Skin epidermis (tissue), 12 donors: ENCODE measurements at regions not wholly inside any gene's neighbourhood (a gene's known extent, or its start where the extent isn't known, plus 50 kb on each side); places are given as distances from the start of the nearest gene placed in this dataset.
"Not testable (repeated sequence)": the region's sequence is repeated elsewhere in the genome, so short reads cannot be mapped to it uniquely, and the experiment has no call there.

Experiments used
- H3K27ac ChIP-seq, 21 experiments: fragments of 200-600 bp; sonication (generic) in 11 of 21; one replicate each; pipeline ENCODE4 v1.5.0; 2020; ENCODE audit warnings: mild to moderate bottlenecking in 3 of 21, inconsistent platforms in 2 of 21, moderate library complexity in 2 of 21
- H3K4me3 ChIP-seq, 7 experiments: fragments of 200-600 bp; sonication (generic) in 2 of 7; one replicate each; pipeline ENCODE4 v1.5.0; 2020; ENCODE audit warnings: inconsistent platforms in 2 of 7, mild to moderate bottlenecking in 2 of 7, moderate library complexity in 1 of 7

- H3K27ac ChIP-seq, result no peak overlapping the region
- H3K4me3 ChIP-seq, result no peak overlapping the region
Measured at GRCh38 chr22:22714600-22715335, 70.4 kb downstream of the GGTLC2 start.

- Histone ChIP-seq H3K27ac (no peak overlapping the region), H3K4me3 (no peak overlapping the region)
Measured at GRCh38 chr22:22716136-22716665, 71.8 kb downstream of the GGTLC2 start.

- Histone ChIP-seq H3K27ac (no peak overlapping the region), H3K4me3 (no peak overlapping the region)
Measured at GRCh38 chr22:22717664-22718063, 73.2 kb downstream of the GGTLC2 start.

- no peak overlapping the region for H3K4me3 ChIP-seq
- peak overlapping the region in 17 of 21 experiments; percentile 26 to 84 (median 66) for H3K27ac ChIP-seq
Measured at GRCh38 chr22:22720201-22720723, 75.8 kb downstream of the GGTLC2 start.

- no peak overlapping the region for H3K4me3 ChIP-seq
- peak overlapping the region in 17 of 21 experiments; percentile 26 to 84 (median 66) for H3K27ac ChIP-seq
Measured at GRCh38 chr22:22720724-22721261, 76.4 kb downstream of the GGTLC2 start.

GRCh38 chr22:22721681-22722354, 77.4 kb downstream of the GGTLC2 start:
- Histone ChIP-seq H3K27ac (peak overlapping the region in 9 of 21 experiments; percentile 26 to 84 (median 78)), H3K4me3 (no peak overlapping the region)

- no peak overlapping the region for H3K4me3 ChIP-seq
- H3K27ac ChIP-seq, result no peak overlapping the region
Measured at GRCh38 chr22:22728382-22728781, 84.0 kb downstream of the GGTLC2 start.

GRCh38 chr22:22730655-22731373, 86.4 kb downstream of the GGTLC2 start:
- no peak overlapping the region for H3K4me3 ChIP-seq
- no peak overlapping the region for H3K27ac ChIP-seq

- Histone ChIP-seq H3K4me3 (no peak overlapping the region), H3K27ac (no peak overlapping the region)
Measured at GRCh38 chr22:22731374-22731676, 86.9 kb downstream of the GGTLC2 start.

GRCh38 chr22:22733006-22733405, 88.6 kb downstream of the GGTLC2 start:
- not testable (repeated sequence) for H3K4me3 ChIP-seq
- peak overlapping the region in 1 of 21 experiments; percentile 63 for H3K27ac ChIP-seq

GRCh38 chr22:22733881-22734373, 89.5 kb downstream of the GGTLC2 start:
- Histone ChIP-seq H3K4me3 (no peak overlapping the region), H3K27ac (peak overlapping the region in 2 of 21 experiments; percentile 20 to 65)

- peak overlapping the region in 2 of 21 experiments; percentile 20 to 65 for H3K27ac ChIP-seq
- not testable (repeated sequence) for H3K4me3 ChIP-seq
Measured at GRCh38 chr22:22734395-22735272, 90.2 kb downstream of the GGTLC2 start.

GRCh38 chr22:22735276-22735675, 90.9 kb downstream of the GGTLC2 start:
- peak overlapping the region in 1 of 21 experiments; percentile 65 for H3K27ac ChIP-seq
- H3K4me3 ChIP-seq, result not testable (repeated sequence)

- Histone ChIP-seq H3K27ac (peak overlapping the region in 2 of 21 experiments; percentile 24 to 65), H3K4me3 (no peak overlapping the region)
Measured at GRCh38 chr22:22735695-22736611, 91.5 kb downstream of the GGTLC2 start.

- no peak overlapping the region for H3K27ac ChIP-seq
- no peak overlapping the region for H3K4me3 ChIP-seq
Measured at GRCh38 chr22:22737590-22737989, 93.2 kb downstream of the GGTLC2 start.

- Histone ChIP-seq H3K4me3 (no peak overlapping the region), H3K27ac (no peak overlapping the region)
Measured at GRCh38 chr22:22738959-22739585, 94.7 kb downstream of the GGTLC2 start.

GRCh38 chr22:22740560-22741276, 96.3 kb downstream of the GGTLC2 start:
- H3K27ac ChIP-seq, result no peak overlapping the region
- H3K4me3 ChIP-seq, result no peak overlapping the region
